ENCODE measurements at regions not wholly inside any gene's neighbourhood (a gene's known extent, or its start where the extent isn't known, plus 50 kb on each side); places are given as distances from the start of the nearest gene placed in this dataset.
A peak's percentile ranks its signal among the peaks of the same experiment; 100 is the strongest.
"Not testable (repeated sequence)": the region's sequence is repeated elsewhere in the genome, so short reads cannot be mapped to it uniquely, and the experiment has no call there.

DNA sequence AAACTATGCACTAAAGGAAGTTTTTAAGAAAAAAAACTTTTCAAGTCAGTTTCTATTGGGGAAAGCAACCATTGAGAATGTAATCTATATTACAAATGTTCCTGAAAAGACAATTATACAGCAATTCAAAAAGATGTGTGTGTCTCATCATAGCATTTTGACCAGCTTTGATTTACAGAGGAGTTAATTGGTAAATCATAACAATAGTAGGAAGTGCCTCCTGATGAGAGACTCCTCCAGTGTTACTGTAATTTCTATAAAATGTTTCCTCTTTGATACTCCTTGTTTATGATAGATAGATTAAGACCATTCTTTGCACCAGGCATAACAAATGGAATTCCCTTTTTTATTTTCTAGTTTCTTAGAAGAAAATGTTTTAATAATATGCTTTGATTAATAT, 249.9 kb downstream of the CALCRL start:
- DNase-seq = no peak

DNA sequence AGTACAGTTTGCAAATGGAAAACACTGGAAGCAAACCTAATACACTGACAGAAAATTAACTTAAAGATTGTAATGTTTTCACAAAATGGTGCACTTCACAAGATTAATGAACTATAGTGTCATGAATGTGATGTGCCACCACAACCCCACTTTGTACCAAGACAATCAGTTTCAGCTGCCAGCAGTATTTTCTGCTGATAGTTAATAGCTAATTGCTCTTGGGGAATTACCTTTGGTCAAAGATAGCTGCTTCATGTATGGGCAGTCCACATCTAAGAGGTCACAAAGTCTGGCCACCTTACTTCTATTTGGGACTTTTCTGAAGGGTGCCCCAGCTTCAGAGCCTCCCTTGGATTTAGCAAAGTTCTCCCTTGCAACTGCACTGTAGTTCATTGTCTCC, 254.0 kb downstream of the CALCRL start:
- no peak for DNase-seq

GRCh38 chr2:187188783-187189631, 259.0 kb downstream of the CALCRL start:
- DNase-seq = no peak

DNA sequence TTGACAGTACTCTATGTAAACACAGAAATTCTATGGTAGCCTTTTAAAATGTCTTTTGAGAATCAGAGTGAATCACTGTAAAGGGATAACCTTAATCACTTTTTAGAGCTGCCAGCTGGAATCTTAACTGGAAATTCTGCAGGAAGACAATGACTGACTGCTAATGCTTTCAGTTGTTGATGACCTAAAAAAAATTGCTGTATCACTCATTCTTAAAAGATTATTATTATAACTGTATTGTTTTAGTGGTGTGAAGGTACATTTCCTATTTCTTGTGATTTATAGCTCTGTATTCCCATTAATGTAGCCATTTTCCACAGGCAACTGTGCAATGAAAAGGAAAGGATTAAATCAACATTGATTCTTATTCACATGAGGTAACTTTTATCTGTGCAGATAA, 260.5 kb downstream of the CALCRL start:
- DNase-seq = no peak

GRCh38 chr2:187180529-187180928, 267.5 kb downstream of the CALCRL start:
- DNase-seq = no peak

DNA sequence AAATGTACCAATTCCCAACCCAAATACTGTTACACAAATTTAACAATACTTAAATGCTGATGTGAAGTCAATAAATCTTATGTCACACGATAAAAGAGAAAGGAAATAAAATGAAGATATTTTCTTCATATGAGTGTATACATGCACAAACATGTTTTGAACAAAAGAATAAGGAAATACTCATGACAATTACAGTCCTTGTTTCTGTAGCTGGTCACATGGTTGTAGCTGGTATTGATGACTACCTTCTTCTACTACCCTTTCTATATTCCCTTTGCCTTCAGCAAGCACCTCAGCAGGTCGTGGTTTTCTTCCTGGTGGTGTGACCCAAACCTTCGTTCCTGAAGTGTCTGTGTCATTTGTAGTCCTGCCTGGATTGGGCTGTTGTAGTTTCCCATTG, 269.2 kb downstream of the CALCRL start:
- DNase-seq = not testable (repeated sequence)

- no peak for DNase-seq
Observed at GRCh38 chr2:187177253-187177652, 270.8 kb downstream of the CALCRL start.

DNA sequence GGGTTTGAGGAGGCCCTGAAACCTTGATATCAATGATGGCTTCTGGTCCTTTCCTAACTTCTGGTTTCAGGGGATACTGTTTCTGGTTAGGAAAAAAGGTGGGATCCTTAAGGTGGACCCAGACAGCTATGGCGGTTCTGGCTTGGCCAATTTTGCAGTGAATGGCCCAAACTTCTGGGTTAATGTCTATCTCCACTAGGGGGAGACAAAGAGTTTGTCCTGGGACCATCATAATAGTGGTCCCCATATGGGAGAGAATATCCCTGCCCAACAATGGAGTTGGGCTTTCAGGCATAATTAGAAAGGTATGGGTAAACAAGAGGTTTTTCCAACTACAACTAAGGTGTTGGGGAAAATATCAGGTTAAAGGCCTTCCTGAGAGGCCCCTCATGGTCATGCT, 273.5 kb downstream of the CALCRL start:
- no peak for DNase-seq

DNA sequence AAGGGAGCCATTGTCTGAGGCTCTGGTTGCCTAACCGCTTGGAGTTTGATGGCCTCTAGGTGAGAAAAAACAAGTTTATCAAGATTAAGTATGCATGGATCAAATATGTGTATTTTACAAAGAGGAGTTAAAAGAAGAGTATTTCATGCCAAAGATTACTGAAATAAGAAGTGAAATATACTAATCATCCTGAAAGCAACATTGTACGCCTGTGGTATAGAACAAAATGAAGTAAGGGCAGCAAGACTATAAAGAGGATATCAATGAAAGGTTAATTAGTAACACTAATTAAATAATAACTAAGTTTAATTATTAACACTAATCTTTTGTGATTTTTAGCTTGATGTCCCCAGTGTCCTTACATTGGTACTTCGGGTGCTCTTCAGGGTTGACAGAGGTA, 276.7 kb downstream of the CALCRL start:
- no peak for DNase-seq

DNA sequence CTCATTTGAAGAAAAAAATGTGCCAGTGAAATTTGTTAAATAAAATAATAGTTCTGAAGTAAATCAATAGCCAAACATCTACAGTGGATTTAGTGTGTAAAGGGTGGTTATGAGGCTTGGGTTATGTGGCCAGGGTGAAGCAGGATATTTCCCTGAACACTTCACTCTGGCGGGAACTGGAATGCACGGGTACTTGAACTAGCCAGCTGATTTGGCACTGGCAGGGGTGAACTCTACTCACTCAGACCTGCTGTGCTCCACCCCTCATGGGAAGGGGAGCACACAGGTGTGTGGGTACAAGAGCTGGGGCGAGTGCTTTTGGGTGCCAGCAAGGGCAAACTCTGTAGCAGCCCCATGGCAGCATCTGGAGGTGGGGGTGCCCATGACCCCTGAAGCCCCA, 278.2 kb downstream of the CALCRL start:
- no peak for DNase-seq

- DNase-seq = peak; percentile 75
Observed at GRCh38 chr2:187168720-187169713, 279.0 kb downstream of the CALCRL start.

DNA sequence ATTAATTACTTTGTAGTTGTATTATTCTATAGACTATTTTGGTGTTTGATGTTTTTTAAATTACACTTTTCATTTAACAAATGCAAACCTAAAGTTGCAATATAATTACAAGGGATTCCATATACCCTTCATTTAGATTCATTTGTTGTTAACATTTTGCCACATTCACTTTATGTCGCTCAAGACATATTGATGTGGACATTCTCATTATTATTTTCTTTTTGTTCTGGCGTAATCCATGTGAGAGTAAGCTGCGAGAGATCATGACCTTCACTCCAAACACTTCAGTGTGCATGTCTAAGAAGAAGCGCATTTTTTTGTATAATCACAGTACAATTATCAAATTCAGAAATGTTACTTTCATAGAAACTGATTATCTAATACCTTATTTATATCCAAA, 280.6 kb downstream of the CALCRL start:
- no peak for DNase-seq

- DNase-seq = peak; percentile 3
Observed at GRCh38 chr2:187165936-187166610, 282.0 kb downstream of the CALCRL start.

DNA sequence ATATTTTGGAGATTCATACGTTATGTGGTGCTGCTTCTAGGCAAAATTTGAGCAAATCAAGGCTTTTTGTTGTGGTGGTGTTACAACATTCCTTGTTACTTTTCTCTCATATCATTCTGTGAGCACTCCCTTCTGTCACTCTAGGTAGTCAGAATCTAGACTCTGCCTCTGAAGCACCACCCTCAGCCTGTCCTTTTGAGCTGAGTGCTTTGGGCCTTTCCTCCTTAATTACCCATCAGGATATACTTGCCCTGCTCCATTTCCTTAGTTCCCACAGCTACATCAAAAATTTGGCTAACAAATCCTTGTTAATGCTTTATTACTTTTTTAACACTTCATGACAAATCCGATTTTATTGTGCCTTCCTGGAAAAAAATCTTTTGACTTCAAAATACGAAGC, 289.6 kb downstream of the CALCRL start:
- no peak for DNase-seq

- no peak for DNase-seq
Observed at GRCh38 chr2:187157046-187157445, 291.0 kb downstream of the CALCRL start.

DNA sequence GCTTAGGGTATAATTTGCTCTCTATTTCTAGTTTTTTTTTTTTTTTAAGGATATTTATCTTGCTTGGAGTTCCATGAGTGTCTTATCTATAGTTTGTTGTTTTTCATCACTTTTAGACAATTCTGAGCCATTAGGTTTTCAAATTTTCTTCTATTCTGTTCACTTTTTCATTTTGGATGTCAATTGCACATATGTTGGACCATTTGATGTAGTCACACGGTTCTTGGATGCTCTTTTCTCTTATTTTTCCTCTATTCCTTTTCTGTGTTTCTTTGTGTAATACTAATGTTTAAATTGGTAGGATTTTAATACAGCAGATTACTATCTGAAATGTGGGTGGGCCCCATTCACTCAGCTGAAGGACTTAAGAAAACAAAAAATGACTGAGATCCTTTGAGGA, 292.6 kb downstream of the CALCRL start:
- DNase-seq = no peak

DNA sequence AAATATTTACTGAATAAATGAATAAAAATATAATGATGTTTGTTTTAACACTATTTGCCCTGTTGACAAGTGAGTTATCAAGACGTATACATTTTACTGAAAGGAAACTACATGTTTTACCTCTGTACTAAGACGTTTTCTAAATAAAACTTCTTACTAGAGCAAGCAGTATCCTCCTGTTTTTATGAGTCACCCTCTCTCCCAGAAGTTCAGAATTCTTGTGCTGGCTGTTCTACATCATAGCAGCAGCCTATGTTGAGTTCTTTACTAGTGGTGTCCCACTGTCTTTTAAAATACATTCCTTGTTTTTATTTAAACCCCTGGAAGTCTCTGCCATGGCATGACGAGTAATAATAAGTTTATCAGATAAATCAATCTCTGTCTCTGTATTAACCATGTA, 297.4 kb downstream of the CALCRL start:
- no peak for DNase-seq

GRCh38 chr2:187148059-187148714, 299.2 kb upstream of the ZSWIM2 start:
- no peak for DNase-seq

DNA sequence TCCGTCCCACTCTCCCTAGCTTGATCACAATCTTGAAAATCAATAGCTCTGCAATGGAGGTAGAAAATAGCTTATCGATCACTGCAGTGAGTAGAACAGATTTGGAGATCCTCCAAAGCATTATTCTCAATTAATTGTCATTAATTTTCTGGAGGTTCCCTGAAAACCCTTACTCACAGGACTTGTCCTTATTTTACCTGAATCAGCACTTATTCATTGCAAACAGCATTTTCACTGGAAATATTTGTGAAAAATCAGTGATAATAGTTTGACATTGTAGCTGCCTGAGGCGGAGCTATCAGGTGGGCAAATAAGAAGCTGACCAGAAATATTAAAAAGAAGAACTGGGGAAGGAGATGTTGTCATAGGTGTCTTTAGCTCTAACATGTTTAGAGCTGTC, 294.6 kb upstream of the ZSWIM2 start:
- DNase-seq = no peak

GRCh38 chr2:187139469-187139868, 290.5 kb upstream of the ZSWIM2 start:
- DNase-seq = no peak

GRCh38 chr2:187138265-187138664, 289.3 kb upstream of the ZSWIM2 start:
- DNase-seq = peak; percentile 39

DNA sequence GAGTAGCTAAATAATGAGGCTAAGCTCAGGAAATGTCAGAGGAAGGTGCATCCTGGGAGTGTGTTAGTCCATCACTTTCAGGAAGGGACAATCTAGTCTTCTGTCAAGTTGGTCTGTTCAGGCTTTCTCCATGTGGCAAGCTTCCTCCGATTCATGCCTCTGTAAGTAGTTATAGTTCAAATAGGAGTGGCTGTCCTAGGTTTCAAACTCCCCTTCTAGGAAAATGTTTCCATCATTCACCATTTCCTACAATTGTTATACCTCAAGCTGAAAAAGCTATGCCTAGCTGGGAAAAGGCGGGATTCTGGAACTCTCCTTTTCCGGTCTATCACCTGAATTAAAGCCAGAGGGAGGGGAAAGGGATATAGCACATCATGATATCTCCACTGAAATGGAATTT, 287.7 kb upstream of the ZSWIM2 start:
- no peak for DNase-seq

GRCh38 chr2:187134306-187134705, 285.3 kb upstream of the ZSWIM2 start:
- DNase-seq = no peak

Measured in inflammatory macrophage treated with lipopolysaccharide for 4 hours (primary cell).